ENCODE measurements at regions not wholly inside any gene's neighbourhood (a gene's known extent, or its start where the extent isn't known, plus 50 kb on each side); places are given as distances from the start of the nearest gene placed in this dataset.

- no peak for TF ChIP-seq CTCF (IDR thresholded peaks at IDR 0.05; ENCODE audit: insufficient read depth, low read length, poor library complexity, severe bottlenecking)
- TF ChIP-seq EZH2phosphoT487 (conservative IDR thresholded peaks at IDR 0.05; ENCODE audit: low read length) = no peak
Measured at GRCh38 chr2:81412681-81413080, 1108.1 kb upstream of the LRRTM1 start.

Measured in SU-DHL-6 (cell line).